DMS 273 treated with DMSO at 0.1 percent for 48 hours (cell line): ENCODE measurements at regions not wholly inside any gene's neighbourhood (a gene's known extent, or its start where the extent isn't known, plus 50 kb on each side); places are given as distances from the start of the nearest gene placed in this dataset.

Source experiments
- DNase-seq: peaks from one replicate; lab custom pipeline; 2025; lab: John Stamatoyannopoulos, UW

GRCh38 chr6:170232186-170233002 is 58.5 kb downstream of the DLL1 start:
- DNase-seq: no peak

GRCh38 chr6:170231293-170232185 is 59.3 kb downstream of the DLL1 start:
- DNase-seq: no peak

- no peak for DNase-seq
Observed at GRCh38 chr6:170230520-170231292, 60.2 kb downstream of the DLL1 start.

GRCh38 chr6:170229851-170230519 is 60.9 kb downstream of the DLL1 start:
- no peak for DNase-seq

GRCh38 chr6:170229396-170229795 is 61.5 kb downstream of the DLL1 start:
- DNase-seq: no peak

- DNase-seq: no peak
Observed at GRCh38 chr6:170228946-170229310, 62.0 kb downstream of the DLL1 start.

- DNase-seq: no peak
Observed at GRCh38 chr6:170227996-170228945, 62.6 kb downstream of the DLL1 start.

- DNase-seq: no peak
Observed at GRCh38 chr6:170227521-170227983, 63.3 kb downstream of the DLL1 start.

- no peak for DNase-seq
Observed at GRCh38 chr6:170226647-170227046, 64.2 kb downstream of the DLL1 start.

GRCh38 chr6:170225852-170226417 is 64.9 kb downstream of the DLL1 start:
- DNase-seq: no peak

GRCh38 chr6:170224694-170225660 is 65.9 kb downstream of the DLL1 start:
- no peak for DNase-seq

GRCh38 chr6:170223718-170224693 is 66.9 kb downstream of the DLL1 start:
- DNase-seq: no peak

GRCh38 chr6:170222498-170223471 is 68.1 kb downstream of the DLL1 start:
- DNase-seq: no peak

- no peak for DNase-seq
Observed at GRCh38 chr6:170221753-170222400, 69.0 kb downstream of the DLL1 start.

GRCh38 chr6:170221052-170221752 is 69.7 kb downstream of the DLL1 start:
- no peak for DNase-seq
